SK-N-SH (cell line): ENCODE measurements at regions not wholly inside any gene's neighbourhood (a gene's known extent, or its start where the extent isn't known, plus 50 kb on each side); places are given as distances from the start of the nearest gene placed in this dataset.

ENCODE experiments used
- CHD2 ChIP-seq: fragments of 150-350 bp; IDR thresholded peaks from 2 replicates; pipeline ENCODE4 v1.6.1; 2018; ENCODE audit warnings: low read length; ENCODE audit not compliant: partially characterized antibody
- CTCF ChIP-seq: fragments of 200-600 bp; sonication (generic); IDR thresholded peaks from 2 replicates; pipeline ENCODE4 v1.6.1; 2017; ENCODE audit warnings: antibody characterized with exemption, mild to moderate bottlenecking, moderate library complexity
- EP300 ChIP-seq, 2 experiments: IDR thresholded peaks; 2 replicates each; pipeline versions ENCODE4 v1.4.0 to v1.6.1; 2012; ENCODE audit warnings: borderline replicate concordance in 1 of 2, low read depth in 1 of 2, low read length in 1 of 2
- GABPA ChIP-seq: IDR thresholded peaks from 2 replicates; pipeline ENCODE4 v1.4.0; 2012; ENCODE audit warnings: low read depth, mild to moderate bottlenecking
- MXI1 ChIP-seq: IDR thresholded peaks from 2 replicates; pipeline ENCODE4 v1.6.1; 2012; ENCODE audit warnings: mild to moderate bottlenecking, low read depth, low read length, improper control_type of control experiment
- POLR2AphosphoS5 ChIP-seq: IDR thresholded peaks from 2 replicates; pipeline ENCODE4 v1.6.1; 2012; ENCODE audit warnings: low read depth, low read length
- YY1 ChIP-seq: IDR thresholded peaks from 2 replicates; pipeline ENCODE4 v1.4.0; 2012; ENCODE audit warnings: low read depth, mild to moderate bottlenecking

- no peak for TF ChIP-seq POLR2AphosphoS5
- no peak for TF ChIP-seq EP300 (IDR thresholded peaks at IDR 0.05; ENCODE audit: borderline replicate concordance in 1 of 2, low read depth in 1 of 2, low read length in 1 of 2)
- no peak for TF ChIP-seq CHD2
- no peak for TF ChIP-seq YY1
- no peak for TF ChIP-seq MXI1
- TF ChIP-seq GABPA = no peak
- no peak for TF ChIP-seq CTCF
Observed at GRCh38 chr12:29035112-29035511, 114.0 kb upstream of the FAR2 start.
